CD14-positive monocyte (primary cell): ENCODE measurements at regions not wholly inside any gene's neighbourhood (a gene's known extent, or its start where the extent isn't known, plus 50 kb on each side); places are given as distances from the start of the nearest gene placed in this dataset.

Experiments used
- DNase-seq, 3 donors: peaks; one replicate each; pipeline ENCODE4 v3.0.0-alpha.2; 2011 to 2022
- H2AFZ ChIP-seq: 2 replicates; pipeline ENCODE4 v1.6.0; 2012; ENCODE audit warnings: mild to moderate bottlenecking, low read depth, low read length, inconsistent platforms; ENCODE audit not compliant: insufficient read depth, poor library complexity, severe bottlenecking
- H3K27ac ChIP-seq, 2 donors: 1 replicate in 1 of 2; 2 replicates in 1 of 2; pipeline ENCODE4 v1.5.1; 2012 to 2013; ENCODE audit warnings: low read length in 2 of 2, control low read depth in 1 of 2, inconsistent platforms in 1 of 2, low read depth in 1 of 2, mild to moderate bottlenecking in 1 of 2
- H3K27me3 ChIP-seq, 2 donors: one replicate each; pipeline versions ENCODE4 v1.6.0 to v1.6.1; 2011 to 2013; ENCODE audit warnings: low read length in 2 of 2; ENCODE audit not compliant: control insufficient read depth in 2 of 2, insufficient read depth in 2 of 2
- H3K36me3 ChIP-seq, 2 donors: replicated peaks in 1 of 2; 1 replicate in 1 of 2; 2 replicates in 1 of 2; pipeline versions ENCODE4 v1.5.1 to v1.6.1; 2012 to 2013; ENCODE audit warnings: low read length in 2 of 2, control low read depth in 1 of 2, inconsistent platforms in 1 of 2, mild to moderate bottlenecking in 1 of 2; ENCODE audit not compliant: insufficient read depth in 2 of 2, control insufficient read depth in 1 of 2
- H3K4me1 ChIP-seq, 2 donors: 1 replicate in 1 of 2; 2 replicates in 1 of 2; pipeline versions ENCODE4 v1.5.1 to v1.6.1; 2012 to 2013; ENCODE audit warnings: low read length in 2 of 2, control low read depth in 1 of 2, inconsistent platforms in 1 of 2, mild to moderate bottlenecking in 1 of 2, moderate library complexity in 1 of 2; ENCODE audit not compliant: insufficient read depth in 2 of 2, control insufficient read depth in 1 of 2
- H3K4me2 ChIP-seq: replicated peaks from 2 replicates; pipeline ENCODE3; 2012; ENCODE audit warnings: low read length, moderate library complexity, mild to moderate bottlenecking; ENCODE audit not compliant: poor library complexity, severe bottlenecking; ENCODE audit errors: extremely low read depth
- H3K4me3 ChIP-seq, 3 experiments: fragments of 200-600 bp in 1 of 3; sonication (generic) in 1 of 3; replicated peaks in 1 of 3; 1 replicate in 2 of 3; 2 replicates in 1 of 3; pipeline ENCODE4 v1.5.1; 2011 to 2013; ENCODE audit warnings: low read length in 3 of 3, mild to moderate bottlenecking in 3 of 3, control low read depth in 2 of 3, low read depth in 2 of 3, inconsistent platforms in 1 of 3, moderate library complexity in 1 of 3
- H3K79me2 ChIP-seq: 2 replicates; pipeline ENCODE4 v1.6.0; 2012; ENCODE audit warnings: mild to moderate bottlenecking, control low read depth, inconsistent platforms, low read length, moderate library complexity; ENCODE audit not compliant: insufficient read depth
- H3K9ac ChIP-seq: 2 replicates; pipeline ENCODE4 v1.6.0; 2017; ENCODE audit warnings: low read length, mild to moderate bottlenecking; ENCODE audit not compliant: insufficient read depth, poor library complexity, severe bottlenecking
- H3K9me3 ChIP-seq, 2 donors: replicated peaks in 1 of 2; 1 replicate in 1 of 2; 2 replicates in 1 of 2; pipeline versions ENCODE4 v1.5.1 to v1.6.1; 2012 to 2013; ENCODE audit warnings: low read length in 2 of 2, control low read depth in 1 of 2; ENCODE audit not compliant: control insufficient read depth in 1 of 2, insufficient read depth in 1 of 2
- H4K20me1 ChIP-seq: 2 replicates; pipeline ENCODE4 v1.6.0; 2012; ENCODE audit warnings: mild to moderate bottlenecking, low read length, control low read depth, moderate library complexity; ENCODE audit not compliant: insufficient read depth
- H3K27ac Mint-ChIP-seq, 7 donors: one replicate each; pipeline ENCODE4 v1.8.0; 2020; ENCODE audit warnings: mild to moderate bottlenecking in 7 of 7, mixed read lengths in 7 of 7, moderate library complexity in 6 of 7, inconsistent platforms in 2 of 7
- H3K27me3 Mint-ChIP-seq, 3 donors: one replicate each; pipeline ENCODE4 v1.8.0; 2021 to 2022; ENCODE audit warnings: low read depth in 3 of 3, mild to moderate bottlenecking in 3 of 3, mixed read lengths in 3 of 3, moderate library complexity in 3 of 3, inconsistent platforms in 1 of 3
- H3K36me3 Mint-ChIP-seq, 2 donors: one replicate each; pipeline ENCODE4 v1.8.0; 2020; ENCODE audit warnings: mixed read lengths in 2 of 2, inconsistent platforms in 1 of 2, mild to moderate bottlenecking in 1 of 2
- H3K4me1 Mint-ChIP-seq: one replicate; pipeline ENCODE4 v1.8.0; 2020; ENCODE audit warnings: mild to moderate bottlenecking, mixed read lengths
- H3K4me3 Mint-ChIP-seq, 2 donors: one replicate each; pipeline ENCODE4 v1.8.0; 2020; ENCODE audit warnings: mild to moderate bottlenecking in 2 of 2, mixed read lengths in 2 of 2, moderate library complexity in 1 of 2
- H3K9me3 Mint-ChIP-seq, 7 donors: one replicate each; pipeline ENCODE4 v1.8.0; 2020 to 2022; ENCODE audit warnings: mixed read lengths in 7 of 7, mild to moderate bottlenecking in 6 of 7, moderate library complexity in 6 of 7, inconsistent platforms in 2 of 7
- CTCF ChIP-seq: fragments of 200-600 bp; IDR thresholded peaks from one replicate; pipeline ENCODE4 v1.8.0; 2022; ENCODE audit warnings: antibody characterized with exemption, mild to moderate bottlenecking
- WGBS: methylation state at CpG from one replicate; pipeline ENCODE4 v1.1.5; 2013; ENCODE audit warnings: missing lambda C conversion rate; ENCODE audit not compliant: insufficient coverage; 5-methylcytosine and 5-hydroxymethylcytosine counted together
- intact Hi-C, 2 donors: fragments of 100-400 bp; cut with micrococcal nuclease; formaldehyde crosslinking; loops; one replicate each; pipeline versions ENCODE4 v1.15.0 to v1.15.1; 2023

DNA sequence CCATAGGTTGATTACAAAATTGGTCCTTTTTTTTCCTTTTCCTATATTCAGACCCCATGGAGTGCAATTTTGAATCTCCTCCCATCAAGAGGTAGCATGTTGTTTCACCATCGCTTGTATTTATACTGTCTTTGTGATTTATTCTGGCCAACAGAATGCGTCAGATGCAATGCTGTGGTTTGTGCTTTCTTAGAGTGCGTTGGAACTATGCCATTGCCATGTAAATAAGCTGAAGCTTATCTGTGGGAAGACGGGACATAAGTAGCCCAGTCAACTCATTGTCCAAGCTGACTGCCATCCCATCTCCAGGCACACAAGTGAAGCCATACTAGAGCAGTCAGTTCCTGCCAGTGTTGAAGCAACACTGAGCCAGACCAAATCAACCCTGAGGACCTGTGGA lies 1339.3 kb upstream of the GOT2 start:
- intact Hi-C loops, result no loop called here

DNA sequence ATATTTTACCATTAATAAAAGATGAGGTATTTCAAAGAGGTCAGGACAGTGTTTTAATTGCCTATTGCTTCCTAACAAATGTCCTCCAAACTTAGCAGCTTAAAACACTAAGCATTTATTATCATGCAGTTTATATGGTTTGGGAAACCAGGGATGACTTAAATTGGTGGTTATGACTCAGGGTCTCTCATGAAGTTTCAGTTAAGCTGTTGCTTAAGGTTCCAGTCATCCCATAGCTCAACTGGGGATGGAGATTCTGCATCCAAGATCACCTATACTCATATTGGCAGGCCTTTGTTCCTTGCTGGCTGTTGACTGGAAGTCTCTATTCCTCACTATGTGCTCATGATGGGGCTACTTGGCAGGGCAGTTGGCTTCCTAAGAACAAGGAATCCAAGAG lies 1329.9 kb upstream of the GOT2 start:
- H3K9me3 Mint-ChIP-seq, result no peaks in the 10 kb centered on the region
- Histone ChIP-seq H3K36me3 (no peaks in the 10 kb centered on the region), H3K27me3 (no peaks in the 10 kb centered on the region), H3K9me3 (no peaks in the 10 kb centered on the region), H3K79me2 (no peaks in the 10 kb centered on the region), H3K4me3 (no peak overlapping the region), H3K9ac (no peak overlapping the region), H3K27ac (no peak overlapping the region), H2AFZ (no peak overlapping the region), H3K4me1 (no peaks in the 10 kb centered on the region), H3K4me2 (no peak overlapping the region), H4K20me1 (no peaks in the 10 kb centered on the region)
- H3K4me3 Mint-ChIP-seq, result no peak overlapping the region
- intact Hi-C loops, result no loop called here
- no peak overlapping the region for H3K27ac Mint-ChIP-seq
- no peaks in the 10 kb centered on the region for H3K36me3 Mint-ChIP-seq
- no peak for DNase-seq
- H3K27me3 Mint-ChIP-seq, result peaks cover 0 to 3% (median 0%) of the 10 kb centered on the region in 3 donors
- TF ChIP-seq CTCF, result no peak
- no peaks in the 10 kb centered on the region for H3K4me1 Mint-ChIP-seq

More for the DNA sequence above, 1339.3 kb upstream of the GOT2 start:
- Mint-ChIP-seq H3K36me3 (no peaks in the 10 kb centered on the region), H3K27me3 (no peaks in the 10 kb centered on the region), H3K27ac (no peak overlapping the region), H3K4me3 (no peak overlapping the region), H3K9me3 (peaks cover 1 to 9% (median 5%) of the 10 kb centered on the region in 7 donors), H3K4me1 (no peaks in the 10 kb centered on the region)
- no peak overlapping the region for H3K27ac ChIP-seq
- H3K4me2 ChIP-seq, result no peak overlapping the region
- no peak overlapping the region for H3K9ac ChIP-seq
- no peak overlapping the region for H3K4me3 ChIP-seq
- peaks cover 0 to 4% of the 10 kb centered on the region in 2 donors for H3K9me3 ChIP-seq
- TF ChIP-seq CTCF, result no peak
- peaks cover 0 to 2% of the 10 kb centered on the region in 2 donors for H3K4me1 ChIP-seq
- DNase-seq, result no peak
- H2AFZ ChIP-seq, result no peak overlapping the region
- H3K79me2 ChIP-seq, result no peaks in the 10 kb centered on the region
- H3K27me3 ChIP-seq, result no peaks in the 10 kb centered on the region
- H3K36me3 ChIP-seq, result no peaks in the 10 kb centered on the region
- WGBS, result 81% methylated on average over 3 of the region's 4 CpGs
- no peaks in the 10 kb centered on the region for H4K20me1 ChIP-seq
